Midbrain (tissue), 1 donor: ENCODE measurements at regions not wholly inside any gene's neighbourhood (a gene's known extent, or its start where the extent isn't known, plus 50 kb on each side); places are given as distances from the start of the nearest gene placed in this dataset.

ENCODE experiments used
- DNase-seq: peaks from one replicate; lab custom pipeline; 2025; lab: John Stamatoyannopoulos, UW

DNA sequence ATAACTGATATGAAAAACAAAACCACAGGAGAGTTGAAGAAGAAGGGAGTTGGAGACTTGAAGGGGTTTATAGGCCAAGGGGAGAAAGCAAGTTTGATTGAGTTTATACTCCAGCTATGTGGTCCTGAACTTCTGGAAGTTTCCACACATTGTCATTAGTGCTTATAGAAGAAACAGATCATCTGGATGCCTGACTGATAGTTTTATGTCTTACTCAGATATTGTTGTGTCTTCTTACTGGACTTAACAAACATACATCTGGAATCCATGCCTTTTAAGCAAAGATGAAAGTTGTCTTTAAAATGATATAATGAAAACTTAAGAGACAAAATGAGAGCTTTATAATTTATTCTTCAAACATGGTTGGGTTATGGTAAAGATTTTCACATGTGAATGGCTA lies 101.3 kb upstream of the FZD8 start:
- DNase-seq: no peak

DNA sequence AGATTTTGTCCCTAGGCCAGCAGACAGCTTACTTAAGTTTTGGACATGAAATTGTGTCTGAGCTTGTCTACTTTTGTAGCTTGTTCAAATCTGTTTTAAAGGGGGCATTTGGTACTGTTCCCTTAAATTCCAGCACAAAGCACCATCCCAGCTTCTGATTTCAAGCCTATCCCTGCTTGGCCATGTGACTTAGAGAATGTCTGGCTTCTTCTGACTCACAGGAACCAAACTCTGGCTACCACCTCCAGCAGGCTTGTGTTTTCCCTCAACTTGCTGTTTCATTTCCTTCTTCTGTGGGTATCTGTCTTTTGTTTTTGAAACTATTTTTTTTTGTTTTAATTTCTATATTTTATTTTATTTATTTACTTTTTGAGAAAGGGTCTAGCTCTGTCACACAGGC lies 97.9 kb upstream of the FZD8 start:
- DNase-seq: no peak

DNA sequence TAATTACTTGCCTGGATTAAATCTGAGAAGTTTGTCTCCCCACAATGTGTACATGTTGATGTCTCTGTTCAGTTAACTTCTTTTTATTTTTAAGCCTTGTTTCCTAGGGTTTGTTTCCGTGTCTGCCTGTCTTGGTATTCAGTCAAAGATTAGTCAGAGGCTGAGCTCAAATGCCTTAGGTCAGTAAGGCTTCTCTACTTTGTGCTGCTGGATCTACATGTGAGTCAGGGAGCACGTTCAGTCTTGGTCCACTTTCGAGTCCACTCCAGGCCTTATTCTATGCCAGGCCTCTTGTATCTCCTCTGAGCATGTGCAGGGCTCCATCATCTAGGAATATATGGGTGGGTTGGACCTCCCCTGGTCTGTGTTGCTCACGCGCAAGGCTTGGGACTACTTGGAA lies 93.3 kb upstream of the FZD8 start:
- no peak for DNase-seq

DNA sequence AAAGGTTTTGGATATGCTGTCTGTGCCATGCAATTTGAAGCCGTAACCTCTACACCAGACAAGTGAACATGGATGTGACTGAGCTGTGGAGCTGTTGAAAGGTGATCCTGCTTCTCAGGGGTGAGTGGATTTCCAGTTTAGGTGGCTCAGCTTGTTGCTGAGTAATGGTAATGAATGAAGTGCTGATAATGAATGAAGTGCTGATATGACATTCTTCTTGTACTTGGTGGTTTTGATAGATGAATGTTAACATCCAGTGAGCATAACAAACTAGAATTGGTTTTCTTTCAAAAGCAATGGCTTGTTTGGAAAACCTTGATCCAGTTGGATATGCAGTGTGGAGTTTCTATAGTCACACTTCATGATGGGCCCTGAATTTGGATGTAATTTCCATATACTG lies 89.7 kb upstream of the FZD8 start:
- no peak for DNase-seq

DNA sequence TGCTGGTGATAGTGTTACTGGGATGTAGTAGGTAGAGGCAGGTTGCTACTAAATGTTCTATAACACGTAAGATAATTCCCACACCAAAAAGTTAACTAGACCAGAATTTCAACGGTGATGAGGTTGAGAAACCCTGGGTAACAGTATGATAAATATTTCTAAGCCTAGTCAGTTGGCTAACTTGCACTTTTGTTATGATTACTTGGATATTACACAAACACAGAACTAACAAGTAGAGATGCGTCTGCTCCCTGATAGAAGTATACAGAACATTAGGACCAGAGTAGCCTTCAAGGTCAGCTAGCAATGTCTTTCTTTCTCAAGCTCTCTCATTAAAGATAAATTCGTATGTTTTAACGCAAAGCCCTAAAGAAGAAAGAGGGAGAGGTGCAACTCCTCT lies 86.2 kb upstream of the FZD8 start:
- no peak for DNase-seq

DNA sequence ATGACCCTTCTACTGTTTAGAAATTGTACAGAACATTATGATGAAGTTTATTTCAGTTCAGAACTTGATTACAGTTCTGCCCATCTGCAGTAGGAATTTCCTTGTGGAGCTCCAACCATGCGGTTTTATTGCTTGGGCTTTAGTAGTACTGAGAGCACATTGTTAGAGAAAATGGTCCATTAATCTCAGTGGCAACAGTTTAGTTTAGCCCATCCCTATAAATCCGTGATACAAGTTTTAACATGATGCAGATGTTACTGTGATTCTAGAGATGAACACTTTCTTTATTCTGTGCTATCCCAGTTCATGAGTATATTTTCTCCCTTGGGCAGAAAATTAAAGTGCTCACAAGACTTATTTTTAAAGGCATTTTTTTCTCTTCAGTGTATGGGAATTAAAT lies 84.8 kb upstream of the FZD8 start:
- DNase-seq: no peak

DNA sequence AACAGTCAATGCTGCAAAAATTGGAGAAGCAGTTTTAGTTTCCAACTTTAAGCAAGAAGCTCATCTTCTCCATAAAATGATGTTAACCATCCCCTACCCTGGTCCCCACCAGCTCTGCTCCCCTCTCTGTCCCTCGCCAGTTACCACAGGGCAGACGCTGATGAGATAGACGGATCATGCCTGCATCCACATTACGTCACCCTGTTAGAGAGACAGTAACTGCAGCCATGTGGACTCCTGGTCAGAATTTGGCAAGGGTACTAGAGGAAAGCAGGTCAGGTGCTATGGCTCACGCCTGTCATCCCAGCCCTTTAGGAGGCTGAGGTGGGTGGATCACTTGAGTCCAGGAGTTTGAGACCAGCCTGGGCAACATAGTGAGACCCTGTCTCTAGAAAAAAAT lies 81.9 kb upstream of the FZD8 start:
- no peak for DNase-seq

DNA sequence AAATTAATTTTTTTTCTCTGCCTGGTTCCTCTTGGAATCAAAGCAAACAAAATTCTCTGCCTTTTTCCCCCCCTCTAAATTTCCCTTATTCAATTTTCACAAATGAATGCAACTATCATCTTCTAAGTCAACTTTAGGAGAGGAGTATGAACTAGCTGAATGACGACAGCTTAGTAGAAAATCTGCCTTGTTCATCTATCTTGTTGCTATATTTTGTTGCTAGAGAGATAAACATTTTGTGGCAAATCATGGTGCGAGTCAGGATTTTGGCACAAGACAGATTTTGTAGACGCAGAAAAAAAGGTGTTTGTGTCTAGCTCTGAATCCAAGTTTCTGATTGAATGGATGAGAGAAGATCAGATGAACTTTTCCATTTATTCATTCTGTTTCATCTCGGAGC lies 81.0 kb upstream of the FZD8 start:
- DNase-seq: no peak

DNA sequence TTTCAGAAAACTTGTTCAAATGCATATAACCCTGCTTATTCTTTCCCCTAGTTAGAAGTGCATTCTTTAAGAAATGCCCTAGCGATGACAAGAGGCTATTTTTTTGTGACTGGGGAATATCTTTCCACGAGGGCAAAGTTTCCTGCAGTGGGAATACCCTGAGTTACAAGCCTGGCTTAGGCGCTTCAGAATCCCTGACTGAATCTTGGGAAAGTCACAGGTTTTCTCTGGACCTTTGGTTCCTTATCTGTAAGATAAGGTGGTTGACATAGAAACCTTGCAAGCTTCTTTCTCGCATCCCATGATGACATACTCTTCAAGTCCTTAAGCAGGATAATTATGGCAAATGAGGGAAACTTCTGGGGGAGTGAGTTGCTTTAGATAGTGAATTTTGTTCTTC lies 80.5 kb upstream of the FZD8 start:
- DNase-seq: no peak

DNA sequence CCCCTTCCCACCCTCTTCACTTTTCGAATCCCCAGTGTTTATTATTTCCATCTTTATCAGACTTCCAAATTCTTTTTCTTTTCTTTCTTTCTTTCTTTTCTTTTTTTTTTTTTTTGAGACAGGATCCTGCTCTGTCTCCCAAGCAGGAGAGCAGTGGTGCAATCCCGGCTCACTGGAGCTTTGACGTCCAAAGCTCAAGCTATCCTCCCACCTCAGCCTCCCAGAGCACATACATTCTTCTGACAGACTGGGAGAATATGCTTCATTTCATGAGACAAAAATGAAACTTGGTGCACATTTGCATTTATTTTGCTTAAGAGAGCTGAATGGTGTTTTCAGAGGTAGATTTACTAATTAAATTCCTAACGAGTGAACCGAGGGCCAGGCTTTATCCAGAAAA lies 80.1 kb upstream of the FZD8 start:
- DNase-seq: no peak

DNA sequence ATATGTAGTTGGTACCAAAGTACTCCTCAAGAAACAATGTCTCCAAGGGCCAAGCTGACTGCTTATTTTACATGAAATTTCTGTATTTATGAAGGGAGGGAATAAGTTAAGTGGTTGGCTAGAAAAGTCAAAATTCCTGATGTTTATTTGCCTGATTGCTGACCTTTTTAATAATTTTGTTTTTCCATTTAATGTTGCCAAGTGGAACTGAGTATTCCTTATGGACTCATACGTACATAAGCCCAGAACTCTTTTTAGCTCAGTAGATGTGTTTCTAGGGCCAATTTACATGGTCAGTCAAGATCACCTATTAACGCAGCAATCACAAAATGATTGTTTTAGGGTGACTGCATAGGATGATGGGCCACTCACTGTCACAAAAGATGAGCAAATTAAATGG lies 78.3 kb upstream of the FZD8 start:
- no peak for DNase-seq

DNA sequence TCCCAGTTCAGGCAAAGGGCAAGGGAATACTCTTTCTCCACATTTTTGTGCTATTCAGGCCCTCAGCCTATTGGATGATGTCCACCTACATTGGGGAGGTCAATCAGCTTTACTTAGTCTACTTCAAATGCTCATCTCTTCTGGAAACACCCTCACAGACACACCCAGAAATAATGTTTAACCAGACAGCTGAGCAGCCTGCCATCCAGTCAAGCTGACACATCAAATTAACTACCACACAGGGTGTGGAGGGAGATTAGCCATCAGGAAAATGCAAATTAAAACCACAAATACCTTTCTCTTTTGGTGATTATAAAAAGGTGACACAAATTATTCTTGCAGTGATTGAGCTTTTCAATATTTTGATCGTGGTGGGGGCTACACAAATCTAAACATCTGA lies 74.7 kb upstream of the FZD8 start:
- no peak for DNase-seq

DNA sequence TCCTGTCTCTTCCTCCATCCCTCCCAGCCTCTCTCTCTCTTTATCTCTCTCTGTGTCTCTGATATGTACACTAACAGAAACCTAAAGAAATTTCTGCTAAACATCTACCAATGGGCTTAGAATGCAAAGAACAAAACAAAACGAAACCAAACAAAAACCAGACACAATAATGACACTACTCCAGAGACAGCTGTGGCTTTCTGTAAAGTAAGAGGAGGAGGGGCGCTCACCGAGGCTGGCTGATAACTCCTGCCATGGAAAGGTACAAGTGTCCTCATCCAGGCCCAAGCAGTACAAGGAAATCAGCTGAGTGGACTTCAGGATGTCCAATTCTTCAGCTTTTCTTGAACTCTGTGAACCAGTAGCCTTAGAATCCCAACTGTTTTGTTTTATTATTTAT lies 70.4 kb upstream of the FZD8 start:
- no peak for DNase-seq

DNA sequence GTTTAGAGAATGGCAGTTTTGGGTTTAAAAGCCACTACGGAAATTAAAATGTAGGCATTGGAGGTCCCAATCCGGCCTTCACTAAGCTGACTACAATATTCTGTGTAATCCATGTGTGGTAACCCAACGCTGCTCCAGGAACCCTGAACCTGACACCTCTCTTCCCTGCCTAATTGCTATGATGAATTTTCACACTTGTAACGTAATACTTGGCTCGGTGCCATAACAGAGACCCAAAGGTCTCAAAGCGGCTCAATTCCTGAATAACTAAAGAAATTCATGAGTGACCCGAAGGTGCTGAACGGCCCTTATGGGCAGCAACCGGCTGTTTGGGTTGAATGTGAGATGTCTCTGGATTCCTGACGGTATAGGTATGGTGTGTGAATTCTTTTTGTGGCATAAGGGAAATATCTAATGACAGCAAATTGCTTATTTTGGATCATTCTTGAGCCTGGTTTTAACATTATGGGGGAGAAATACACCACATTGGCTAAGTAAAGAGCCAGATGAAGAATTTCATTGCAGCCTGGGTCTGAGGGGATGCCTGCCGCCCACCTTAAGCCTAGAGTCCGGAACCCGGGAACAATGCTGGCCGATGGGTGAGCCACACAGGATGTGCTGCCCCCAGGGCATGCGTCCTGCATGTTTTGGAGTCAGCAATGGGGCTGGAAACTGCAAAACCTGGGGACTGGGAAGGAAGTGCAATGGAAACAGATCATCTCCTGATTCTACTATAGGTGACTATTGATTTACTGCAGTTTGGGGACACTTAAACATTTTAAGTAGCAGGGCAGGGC lies 69.7 kb upstream of the FZD8 start:
- no peak for DNase-seq

DNA sequence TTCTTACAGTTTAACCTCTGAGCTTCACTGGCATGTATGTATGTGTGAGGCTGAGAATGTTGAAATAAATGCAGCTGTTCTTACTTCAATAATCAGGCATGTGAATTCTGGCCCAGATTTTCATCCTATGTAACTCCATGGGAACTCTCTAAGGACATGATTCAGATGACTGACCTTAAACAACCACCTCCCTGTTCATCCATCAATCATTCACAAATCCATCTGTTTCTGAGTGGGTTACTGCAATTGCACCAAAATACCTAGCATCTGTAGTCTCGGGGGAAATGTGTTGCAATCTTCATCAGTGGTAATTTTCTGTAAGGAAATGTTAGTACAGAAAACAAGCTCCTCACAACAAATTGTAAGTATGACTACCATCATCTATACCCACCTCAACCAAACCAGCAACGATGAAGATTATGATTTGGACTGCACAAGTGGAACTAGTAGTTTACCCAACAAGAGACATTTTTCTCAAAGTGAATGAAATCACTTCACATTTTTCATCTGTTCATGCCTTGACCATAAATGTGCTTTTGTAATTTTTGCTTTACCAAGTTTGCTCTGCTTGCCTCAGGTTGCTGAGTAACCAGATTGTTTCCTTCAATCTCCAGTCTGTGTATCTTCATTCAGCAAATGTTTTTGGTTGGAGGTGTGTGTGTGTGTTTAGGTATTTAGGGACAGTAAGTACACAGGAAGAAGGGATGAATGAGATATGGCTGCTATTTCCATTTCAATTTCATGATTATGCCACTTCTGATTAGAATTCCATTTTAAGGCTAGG lies 65.7 kb upstream of the FZD8 start:
- no peak for DNase-seq

DNA sequence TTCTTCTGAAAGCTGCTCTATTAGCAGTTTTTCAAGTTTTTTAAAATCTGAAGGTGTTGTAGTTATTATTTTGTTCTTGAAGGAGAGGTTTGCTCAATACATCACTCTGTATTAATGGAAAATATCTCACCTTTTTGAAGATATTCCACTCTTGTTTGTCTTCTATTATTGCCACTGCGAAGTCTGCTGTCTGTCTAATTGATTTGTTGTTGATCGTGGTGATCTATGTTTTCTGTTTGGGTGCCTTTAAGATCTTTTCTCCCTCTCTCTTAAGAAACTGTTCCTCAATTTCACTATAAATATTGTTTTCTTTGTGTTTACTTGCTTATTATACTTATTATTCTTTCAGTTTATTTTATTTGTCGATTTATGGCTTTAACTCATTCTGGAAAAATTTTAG lies 64.9 kb upstream of the FZD8 start:
- no peak for DNase-seq

DNA sequence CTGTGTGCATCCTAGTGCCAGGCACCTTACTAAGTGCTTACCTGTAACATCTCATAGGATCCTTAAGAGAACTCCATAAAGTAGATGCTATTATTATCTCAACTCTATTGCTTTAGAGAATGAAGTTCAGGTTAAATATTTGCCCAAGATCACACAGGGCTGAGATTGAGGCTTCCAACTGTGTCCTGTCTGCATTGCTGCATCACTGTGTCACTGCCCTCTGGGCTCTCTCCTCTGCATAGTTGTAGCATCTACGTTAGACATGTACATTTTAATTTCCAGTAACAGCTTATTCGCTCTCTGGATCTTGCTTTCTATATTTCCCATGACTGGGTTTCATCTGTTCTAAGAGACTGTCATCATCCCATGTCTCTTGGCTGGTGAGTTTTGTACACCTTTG lies 63.6 kb upstream of the FZD8 start:
- no peak for DNase-seq

DNA sequence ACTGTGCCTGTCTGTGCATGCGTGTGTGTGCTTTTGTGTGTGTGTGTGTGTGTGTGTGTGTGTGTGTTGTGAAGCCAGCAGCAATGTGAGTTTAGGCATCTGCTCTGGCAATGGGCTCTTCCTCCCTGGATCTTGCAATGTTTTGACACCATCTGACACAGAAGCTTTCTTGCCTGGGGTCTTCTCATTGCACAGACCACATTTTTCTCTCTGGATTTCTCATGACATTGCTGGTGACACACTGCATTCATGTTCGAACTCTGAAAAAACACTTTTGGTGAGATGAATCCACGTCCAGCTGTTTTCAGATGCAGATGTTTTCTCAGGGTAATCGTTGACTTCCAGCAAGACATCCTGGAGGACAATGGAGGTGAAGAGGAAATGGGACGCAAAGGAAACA lies 63.0 kb upstream of the FZD8 start:
- DNase-seq: no peak

DNA sequence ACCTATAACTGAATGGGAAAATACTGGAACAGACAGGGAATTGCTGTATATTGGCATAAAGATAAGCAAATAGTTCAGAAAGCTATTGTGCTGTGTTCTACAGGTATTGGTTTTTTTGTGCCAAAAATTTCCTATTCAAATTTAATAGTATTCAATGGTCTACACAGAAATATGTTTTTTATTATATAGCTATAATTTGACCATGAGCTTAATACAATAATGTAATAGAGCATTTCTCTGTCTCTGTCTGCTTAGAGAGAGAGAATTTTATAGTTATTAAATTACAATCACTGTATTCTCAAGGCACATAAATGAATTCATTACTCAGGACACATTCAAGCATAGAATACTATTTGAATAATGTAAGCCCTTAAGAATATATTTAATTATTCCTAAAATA lies 62.3 kb upstream of the FZD8 start:
- no peak for DNase-seq

DNA sequence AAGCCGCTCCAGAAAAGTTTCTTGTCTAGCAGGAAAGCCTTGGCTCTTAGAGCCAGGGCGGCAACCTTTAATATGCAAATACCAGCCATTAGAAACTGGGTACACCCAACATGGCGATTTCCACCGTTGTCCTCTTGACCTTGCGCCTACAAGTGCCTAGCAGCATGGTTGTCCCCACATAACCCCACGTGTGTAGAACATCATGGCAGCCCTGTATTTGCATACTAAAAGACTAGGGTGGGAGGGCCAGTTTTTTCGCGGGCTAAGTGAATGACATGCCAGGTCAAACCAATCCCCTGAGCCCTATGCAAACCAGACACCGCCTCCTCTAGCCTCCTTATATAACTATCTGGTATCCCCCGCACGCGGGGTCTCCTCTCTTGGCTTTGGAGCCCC lies 58.4 kb upstream of the FZD8 start:
- no peak for DNase-seq

DNA sequence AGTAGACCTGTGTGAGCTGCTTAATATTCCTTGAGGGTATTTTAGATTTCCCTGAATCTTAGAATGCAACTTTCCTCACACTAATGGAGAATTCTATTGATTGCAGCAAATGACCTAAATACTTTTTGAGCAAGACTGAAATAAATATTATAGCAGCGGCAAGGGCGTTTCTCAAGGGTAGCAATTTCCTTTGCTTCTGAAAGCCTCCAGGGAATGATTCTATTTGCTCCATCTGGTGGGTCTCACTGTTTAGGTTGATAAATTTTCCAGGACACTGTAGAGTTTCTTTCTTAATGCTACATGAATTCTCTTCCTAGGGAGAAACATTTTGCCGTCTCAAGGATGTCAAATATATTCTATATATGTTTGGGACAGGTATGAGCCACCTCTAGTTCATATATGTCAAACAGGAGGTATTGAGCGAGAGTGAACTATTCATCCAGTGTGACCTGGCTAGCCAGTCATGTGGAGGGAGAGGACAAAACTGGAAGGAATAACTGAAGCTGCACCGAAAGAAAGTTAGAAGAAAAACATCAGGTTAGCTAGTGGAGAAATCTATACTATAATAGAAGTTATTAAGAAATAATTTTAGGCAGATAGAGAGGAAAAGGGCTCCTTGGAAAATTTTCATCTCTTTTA lies 57.9 kb upstream of the FZD8 start:
- DNase-seq: no peak

DNA sequence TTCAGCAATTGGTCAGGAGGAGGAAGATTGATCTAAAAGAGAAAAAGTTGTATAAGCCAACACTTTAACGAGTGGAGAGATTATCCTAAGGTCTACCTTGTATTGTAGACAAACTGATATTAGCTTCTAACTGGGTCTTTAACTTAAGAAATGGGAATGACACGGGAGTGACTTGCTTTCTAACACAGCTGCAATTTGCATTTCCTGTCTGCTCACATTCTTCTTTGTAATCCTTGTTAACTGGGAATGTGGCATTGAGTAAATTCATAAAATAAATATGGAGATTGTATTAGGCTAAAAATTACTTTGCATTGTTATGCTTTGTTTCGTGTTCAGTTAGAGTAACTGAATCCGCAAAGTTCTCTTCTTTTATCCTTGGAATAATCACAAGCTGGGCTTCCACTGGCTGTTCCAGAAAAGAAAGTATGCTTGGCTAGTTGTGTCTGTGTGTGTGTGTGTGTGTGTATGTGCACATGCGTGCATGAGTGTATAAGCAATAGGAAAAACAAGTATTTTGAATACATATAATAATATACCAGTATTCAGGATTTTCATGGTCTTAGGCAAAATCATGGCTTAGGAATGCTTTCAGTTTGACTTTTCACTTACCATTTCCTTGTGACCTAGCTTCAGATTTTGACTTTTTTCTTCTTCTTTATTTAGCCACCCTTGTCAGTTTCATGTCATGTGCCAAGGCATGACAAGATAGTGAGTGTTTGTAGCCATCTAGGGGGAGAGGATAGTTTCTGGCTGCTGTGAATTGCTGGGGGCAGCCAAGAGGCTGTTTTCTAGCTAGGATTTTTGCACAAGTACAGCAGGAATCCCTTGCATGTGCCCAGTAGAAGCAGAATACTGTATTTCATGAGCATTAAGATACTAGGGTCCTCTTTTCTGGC lies 54.5 kb upstream of the FZD8 start:
- no peak for DNase-seq
